ENCODE measurements at regions not wholly inside any gene's neighbourhood (a gene's known extent, or its start where the extent isn't known, plus 50 kb on each side); places are given as distances from the start of the nearest gene placed in this dataset.

GRCh38 chr13:67841071-67841470, 610.9 kb upstream of the PCDH9 start:
- Histone ChIP-seq H3K27me3 (ENCODE audit: control insufficient read depth in 4 of 4, insufficient read depth in 4 of 4, low read length in 3 of 4) (no peaks in the 10 kb centered on the region), H3K9me3 (ENCODE audit: control insufficient read depth in 4 of 4, low read length in 3 of 4) (no peaks in the 10 kb centered on the region), H3K27ac (ENCODE audit: low read depth in 1 of 2, low read length in 2 of 2) (no peak overlapping the region), H3K4me3 (ENCODE audit: low read depth in 1 of 3, low read length in 3 of 3) (no peak overlapping the region), H3K9ac (ENCODE audit: low read depth in 1 of 2, low read length in 2 of 2) (no peak overlapping the region), H3K4me1 (ENCODE audit: control insufficient read depth in 4 of 4, insufficient read depth in 4 of 4, low read length in 3 of 4) (no peaks in the 10 kb centered on the region), H3K36me3 (ENCODE audit: control insufficient read depth in 4 of 4, insufficient read depth in 3 of 4, low read depth in 1 of 4, low read length in 3 of 4) (no peaks in the 10 kb centered on the region)
- no peak for DNase-seq (ENCODE audit: low spot score)
- TF ChIP-seq HNF4A (conservative IDR thresholded peaks at IDR 0.05) (no peak), SP1 (IDR thresholded peaks at IDR 0.05) (no peak), MAX (IDR thresholded peaks at IDR 0.05) (no peak), RXRA (IDR thresholded peaks at IDR 0.05) (no peak), JUND (IDR thresholded peaks at IDR 0.05) (no peak), EGR1 (IDR thresholded peaks at IDR 0.05; ENCODE audit: low read depth in 2 of 2) (no peak), YY1 (IDR thresholded peaks at IDR 0.05) (no peak), REST (IDR thresholded peaks at IDR 0.05) (no peak), NR2F2 (IDR thresholded peaks at IDR 0.05) (no peak), GABPA (IDR thresholded peaks at IDR 0.05 in 1 of 2, conservative IDR thresholded peaks at IDR 0.05 in 1 of 2) (no peak), FOXA1 (IDR thresholded peaks at IDR 0.05) (no peak), HNF4G (IDR thresholded peaks at IDR 0.05) (no peak), TAF1 (conservative IDR thresholded peaks at IDR 0.05) (no peak), RAD21 (IDR thresholded peaks at IDR 0.05) (no peak), CTCF (IDR thresholded peaks at IDR 0.05; ENCODE audit: low read depth, low read length, missing input control) (no peak)
- TF ChIP-seq, protein P1, sequence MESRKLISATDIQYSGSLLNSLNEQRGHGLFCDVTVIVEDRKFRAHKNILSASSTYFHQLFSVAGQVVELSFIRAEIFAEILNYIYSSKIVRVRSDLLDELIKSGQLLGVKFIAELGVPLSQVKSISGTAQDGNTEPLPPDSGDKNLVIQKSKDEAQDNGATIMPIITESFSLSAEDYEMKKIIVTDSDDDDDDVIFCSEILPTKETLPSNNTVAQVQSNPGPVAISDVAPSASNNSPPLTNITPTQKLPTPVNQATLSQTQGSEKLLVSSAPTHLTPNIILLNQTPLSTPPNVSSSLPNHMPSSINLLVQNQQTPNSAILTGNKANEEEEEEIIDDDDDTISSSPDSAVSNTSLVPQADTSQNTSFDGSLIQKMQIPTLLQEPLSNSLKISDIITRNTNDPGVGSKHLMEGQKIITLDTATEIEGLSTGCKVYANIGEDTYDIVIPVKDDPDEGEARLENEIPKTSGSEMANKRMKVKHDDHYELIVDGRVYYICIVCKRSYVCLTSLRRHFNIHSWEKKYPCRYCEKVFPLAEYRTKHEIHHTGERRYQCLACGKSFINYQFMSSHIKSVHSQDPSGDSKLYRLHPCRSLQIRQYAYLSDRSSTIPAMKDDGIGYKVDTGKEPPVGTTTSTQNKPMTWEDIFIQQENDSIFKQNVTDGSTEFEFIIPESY (IDR thresholded peaks at IDR 0.05): no peak
- TF ChIP-seq, protein P2, sequence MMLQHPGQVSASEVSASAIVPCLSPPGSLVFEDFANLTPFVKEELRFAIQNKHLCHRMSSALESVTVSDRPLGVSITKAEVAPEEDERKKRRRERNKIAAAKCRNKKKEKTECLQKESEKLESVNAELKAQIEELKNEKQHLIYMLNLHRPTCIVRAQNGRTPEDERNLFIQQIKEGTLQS (IDR thresholded peaks at IDR 0.05): no peak
- WGBS: 75% methylated on average over 7 of the region's 7 CpGs

DNA sequence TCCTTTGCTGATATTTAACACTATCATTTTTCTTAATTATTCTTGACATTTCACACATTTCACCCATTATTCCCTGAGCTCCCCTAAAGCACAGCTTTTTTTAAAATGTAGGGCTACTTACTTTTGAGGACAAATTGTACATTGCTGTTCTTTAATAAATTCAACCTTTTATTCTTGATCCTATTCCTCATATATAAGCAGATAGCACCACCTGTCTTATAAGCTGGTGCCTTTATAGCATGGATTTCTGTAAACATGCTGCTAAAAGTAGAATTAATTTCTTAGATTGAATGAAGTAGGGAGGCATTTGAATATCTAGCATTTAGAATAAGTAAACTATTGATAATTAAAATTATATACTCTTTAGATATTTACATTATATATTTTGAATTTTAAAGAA, 603.4 kb upstream of the PCDH9 start:
- Histone ChIP-seq H3K27me3 (ENCODE audit: control insufficient read depth in 4 of 4, insufficient read depth in 4 of 4, low read length in 3 of 4) (no peaks in the 10 kb centered on the region), H3K4me3 (ENCODE audit: low read depth in 1 of 3, low read length in 3 of 3) (no peak overlapping the region), H3K4me1 (ENCODE audit: control insufficient read depth in 4 of 4, insufficient read depth in 4 of 4, low read length in 3 of 4) (no peaks in the 10 kb centered on the region)

More for the DNA sequence above, 603.4 kb upstream of the PCDH9 start:
- DNase-seq (ENCODE audit: low spot score): no peak
- Histone ChIP-seq H3K9me3 (ENCODE audit: control insufficient read depth in 4 of 4, low read length in 3 of 4) (no peaks in the 10 kb centered on the region), H3K27ac (ENCODE audit: low read depth in 1 of 2, low read length in 2 of 2) (no peak overlapping the region), H3K36me3 (ENCODE audit: control insufficient read depth in 4 of 4, insufficient read depth in 3 of 4, low read depth in 1 of 4, low read length in 3 of 4) (no peaks in the 10 kb centered on the region), H3K9ac (ENCODE audit: low read depth in 1 of 2, low read length in 2 of 2) (no peak overlapping the region)
- no peak for TF ChIP-seq REST (IDR thresholded peaks at IDR 0.05)
